AG04450 (cell line): ENCODE measurements at regions not wholly inside any gene's neighbourhood (a gene's known extent, or its start where the extent isn't known, plus 50 kb on each side); places are given as distances from the start of the nearest gene placed in this dataset.
"Not testable (repeated sequence)": the region's sequence is repeated elsewhere in the genome, so short reads cannot be mapped to it uniquely, and the experiment has no call there.

Experiments used
- CTCF ChIA-PET: fragments of 300-600, 350-600 bp; formaldehyde crosslinking; extraction: SDS; loops from one replicate; lab custom pipeline; 2022; ENCODE audit warnings: antibody characterized with exemption, inconsistent platforms; lab: Charles Lee
- POLR2A ChIA-PET: fragments of 350-600 bp; formaldehyde crosslinking; extraction: SDS; loops from one replicate; lab custom pipeline; 2021; ENCODE audit warnings: antibody characterized with exemption, inconsistent platforms; lab: Yijun Ruan, JAX
- DNase-seq: peaks from one replicate; pipeline ENCODE4 v3.0.0-alpha.2; 2011; ENCODE audit warnings: low read depth, low spot score
- H3K27ac ChIP-seq: one replicate; pipeline ENCODE4 v1.5.1; 2012; ENCODE audit warnings: low read depth, low read length, control low read depth
- H3K27me3 ChIP-seq: one replicate; pipeline ENCODE4 v1.6.0; 2012; ENCODE audit warnings: low read length; ENCODE audit not compliant: control insufficient read depth, insufficient read depth
- H3K4me3 ChIP-seq: 2 replicates; pipeline ENCODE4 v1.5.1; 2011; ENCODE audit warnings: mild to moderate bottlenecking, low read depth, low read length, control low read depth
- H3K9me3 ChIP-seq: 2 replicates; pipeline ENCODE4 v1.5.1; 2012; ENCODE audit warnings: low read length; ENCODE audit not compliant: control insufficient read depth, insufficient read depth
- CTCF ChIP-seq: IDR thresholded peaks from 2 replicates; pipeline ENCODE4 v1.5.1; 2011; ENCODE audit warnings: low read depth, low read length, control low read depth, inconsistent platforms

GRCh38 chr2:14901737-14902136 lies 269.2 kb downstream of the LRATD1 start:
- ChIA-PET POLR2A (interaction anchor here (0.6 kb wide), 1 partner anchor 689 kb away, joined by 3 read pairs; no protein-coding TSS in a partner anchor), CTCF (no interaction called here)
- no peak for TF ChIP-seq CTCF

GRCh38 chr2:14902953-14903352 lies 270.4 kb downstream of the LRATD1 start:
- no peak overlapping the region for H3K27ac ChIP-seq
- POLR2A ChIA-PET = no interaction called here
- TF ChIP-seq CTCF = no peak

More at GRCh38 chr2:14901737-14902136, 269.2 kb downstream of the LRATD1 start:
- Histone ChIP-seq H3K9me3 (peaks cover 3% of the 10 kb centered on the region; the same call in 1 of the 2 replicates), H3K4me3 (no peak overlapping the region), H3K27ac (no peak overlapping the region), H3K27me3 (no peaks in the 10 kb centered on the region)
- DNase-seq = no peak

GRCh38 chr2:14903709-14904374 lies 271.3 kb downstream of the LRATD1 start:
- CTCF ChIA-PET = interaction anchor here (0.7 to 0.8 kb wide), 3 partner anchors 14 to 257 kb away, joined by 3 to 4 read pairs (median 3); no protein-coding TSS in a partner anchor
- no peak for DNase-seq
- Histone ChIP-seq H3K27me3 (no peaks in the 10 kb centered on the region), H3K27ac (no peak overlapping the region), H3K9me3 (peaks cover 3% of the 10 kb centered on the region; the same call in 1 of the 2 replicates), H3K4me3 (no peak overlapping the region)
- peak; percentile 48 for TF ChIP-seq CTCF
- POLR2A ChIA-PET = no interaction called here

More at GRCh38 chr2:14902953-14903352, 270.4 kb downstream of the LRATD1 start:
- no peak for DNase-seq
- Histone ChIP-seq H3K27me3 (no peaks in the 10 kb centered on the region), H3K4me3 (no peak overlapping the region), H3K9me3 (peaks cover 3% of the 10 kb centered on the region; the same call in 1 of the 2 replicates)
- CTCF ChIA-PET = interaction anchor here (0.6 to 1.0 kb wide), 5 partner anchors 13 to 268 kb away, joined by 3 to 4 read pairs (median 3); no protein-coding TSS in a partner anchor

- CTCF ChIA-PET, POLR2A ChIA-PET, H3K9me3 ChIP-seq: not testable (repeated sequence)
Observed at GRCh38 chr2:14904378-14904777, 271.9 kb downstream of the LRATD1 start.

GRCh38 chr2:14905571-14905970 lies 273.1 kb downstream of the LRATD1 start:
- Histone ChIP-seq H3K27me3 (no peaks in the 10 kb centered on the region), H3K4me3 (no peak overlapping the region), H3K9me3 (peaks cover 3% of the 10 kb centered on the region; the same call in 1 of the 2 replicates), H3K27ac (no peak overlapping the region)
- ChIA-PET POLR2A (no interaction called here), CTCF (no interaction called here)
- no peak for DNase-seq
- TF ChIP-seq CTCF = no peak

More at GRCh38 chr2:14904378-14904777, 271.9 kb downstream of the LRATD1 start:
- H3K4me3 ChIP-seq, H3K27ac ChIP-seq, DNase-seq, H3K27me3 ChIP-seq: not testable (repeated sequence)
